Esophagus muscularis mucosa (tissue), 4 donors: ENCODE measurements at regions not wholly inside any gene's neighbourhood (a gene's known extent, or its start where the extent isn't known, plus 50 kb on each side); places are given as distances from the start of the nearest gene placed in this dataset.

Experiments
- DNase-seq: peaks from one replicate; pipeline ENCODE4 v3.0.0-alpha.2; 2017; ENCODE audit errors: extremely low spot score
- H3K27ac ChIP-seq, 4 donors: fragments of 200-600 bp; sonication (generic); replicated peaks in 1 of 4; 1 replicate in 3 of 4; 2 replicates in 1 of 4; pipeline ENCODE4 v1.5.1; 2016 to 2019; ENCODE audit warnings: mild to moderate bottlenecking in 1 of 4
- H3K27me3 ChIP-seq, 4 donors: fragments of 200-600 bp; sonication (generic); one replicate each; pipeline versions ENCODE4 v1.5.1 to v1.6.0; 2016 to 2019
- H3K36me3 ChIP-seq, 4 donors: fragments of 200-600 bp; sonication (generic); one replicate each; pipeline ENCODE4 v1.5.1; 2016 to 2019
- H3K4me1 ChIP-seq, 4 donors: fragments of 200-600 bp; sonication (generic); one replicate each; pipeline ENCODE4 v1.5.1; 2016 to 2019
- H3K4me3 ChIP-seq, 4 donors: fragments of 200-600 bp; sonication (generic); 1 replicate in 2 of 4; 2 replicates in 2 of 4; pipeline ENCODE4 v1.5.1; 2016 to 2019; ENCODE audit warnings: mild to moderate bottlenecking in 4 of 4, moderate library complexity in 1 of 4
- H3K9me3 ChIP-seq, 4 donors: fragments of 200-600 bp; sonication (generic); 1 replicate in 3 of 4; 2 replicates in 1 of 4; pipeline ENCODE4 v1.5.1; 2016 to 2019
- EP300 ChIP-seq: sonication (generic); formaldehyde crosslinking; IDR thresholded peaks from one replicate; pipeline ENCODE4 v1.6.1; 2017; ENCODE audit warnings: antibody characterized with exemption
- POLR2A ChIP-seq: fragments of 450-650 bp; IDR thresholded peaks from one replicate; pipeline ENCODE4 v1.6.1; 2017; ENCODE audit warnings: antibody characterized with exemption, moderate library complexity, mild to moderate bottlenecking, low read depth
- POLR2AphosphoS5 ChIP-seq, 2 donors: sonication (generic); formaldehyde crosslinking; IDR thresholded peaks; one replicate each; pipeline ENCODE4 v1.6.1; 2017; ENCODE audit warnings: antibody characterized with exemption in 2 of 2
- WGBS: methylation state at CpG from one replicate; pipeline ENCODE4 v1.1.5; 2018; 5-methylcytosine and 5-hydroxymethylcytosine counted together
- intact Hi-C: fragments of 100-400 bp; cut with DNase I; formaldehyde crosslinking; loops from one replicate; pipeline ENCODE4 v1.15.1; 2023
- TF ChIP-seq, protein P1 (sequence below), 3 experiments: fragments of 200-600 bp in 2 of 3; fragments of 450-650 bp in 1 of 3; sonication (generic) in 2 of 3; IDR thresholded peaks; one replicate each; pipeline ENCODE4 v1.5.1; 2017 to 2019; ENCODE audit warnings: antibody characterized with exemption in 3 of 3, mild to moderate bottlenecking in 2 of 3, moderate library complexity in 1 of 3

DNA sequence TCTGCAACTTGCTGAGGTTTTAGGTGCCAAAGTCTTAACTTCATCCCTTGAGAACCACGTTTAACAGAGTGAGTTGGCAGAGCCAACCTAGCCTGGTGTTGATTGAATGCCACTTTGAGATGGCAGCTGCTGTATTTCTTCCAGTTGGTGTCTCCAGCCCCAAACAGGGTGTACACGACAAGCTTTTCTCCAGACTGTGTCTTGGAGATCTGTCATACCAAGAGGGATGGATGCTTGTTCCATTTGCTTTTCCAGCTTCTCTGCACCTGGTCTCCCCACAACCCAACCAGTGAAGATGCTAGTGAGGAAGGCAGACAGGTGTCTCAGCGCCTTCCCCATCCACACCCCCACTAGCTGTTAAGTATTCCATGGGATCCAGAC lies 141.1 kb upstream of the HS3ST2 start:
- H3K9me3 ChIP-seq: no peaks in the 10 kb centered on the region
- H3K36me3 ChIP-seq: no peaks in the 10 kb centered on the region
- no peak overlapping the region for H3K4me3 ChIP-seq
- no peak for TF ChIP-seq POLR2A
- TF ChIP-seq, protein P1, sequence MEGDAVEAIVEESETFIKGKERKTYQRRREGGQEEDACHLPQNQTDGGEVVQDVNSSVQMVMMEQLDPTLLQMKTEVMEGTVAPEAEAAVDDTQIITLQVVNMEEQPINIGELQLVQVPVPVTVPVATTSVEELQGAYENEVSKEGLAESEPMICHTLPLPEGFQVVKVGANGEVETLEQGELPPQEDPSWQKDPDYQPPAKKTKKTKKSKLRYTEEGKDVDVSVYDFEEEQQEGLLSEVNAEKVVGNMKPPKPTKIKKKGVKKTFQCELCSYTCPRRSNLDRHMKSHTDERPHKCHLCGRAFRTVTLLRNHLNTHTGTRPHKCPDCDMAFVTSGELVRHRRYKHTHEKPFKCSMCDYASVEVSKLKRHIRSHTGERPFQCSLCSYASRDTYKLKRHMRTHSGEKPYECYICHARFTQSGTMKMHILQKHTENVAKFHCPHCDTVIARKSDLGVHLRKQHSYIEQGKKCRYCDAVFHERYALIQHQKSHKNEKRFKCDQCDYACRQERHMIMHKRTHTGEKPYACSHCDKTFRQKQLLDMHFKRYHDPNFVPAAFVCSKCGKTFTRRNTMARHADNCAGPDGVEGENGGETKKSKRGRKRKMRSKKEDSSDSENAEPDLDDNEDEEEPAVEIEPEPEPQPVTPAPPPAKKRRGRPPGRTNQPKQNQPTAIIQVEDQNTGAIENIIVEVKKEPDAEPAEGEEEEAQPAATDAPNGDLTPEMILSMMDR (IDR thresholded peaks at IDR 0.05): no peak
- no peak for TF ChIP-seq EP300
- TF ChIP-seq POLR2AphosphoS5 (IDR thresholded peaks at IDR 0.05): no peak
- DNase-seq: no peak
- H3K27me3 ChIP-seq: no peaks in the 10 kb centered on the region
- 55% methylated on average over 2 of the region's 3 CpGs for WGBS
- intact Hi-C loops: loop anchor here (10.0 kb wide), 1 partner anchor 1518 kb away; the partner anchor contains the start of genes DNAH3 and LDAF1
- peak overlapping the region in 2 of 4 donors; percentile 22 to 44 for H3K27ac ChIP-seq
- peaks cover 7 to 33% (median 22%) of the 10 kb centered on the region in 4 donors for H3K4me1 ChIP-seq

DNA sequence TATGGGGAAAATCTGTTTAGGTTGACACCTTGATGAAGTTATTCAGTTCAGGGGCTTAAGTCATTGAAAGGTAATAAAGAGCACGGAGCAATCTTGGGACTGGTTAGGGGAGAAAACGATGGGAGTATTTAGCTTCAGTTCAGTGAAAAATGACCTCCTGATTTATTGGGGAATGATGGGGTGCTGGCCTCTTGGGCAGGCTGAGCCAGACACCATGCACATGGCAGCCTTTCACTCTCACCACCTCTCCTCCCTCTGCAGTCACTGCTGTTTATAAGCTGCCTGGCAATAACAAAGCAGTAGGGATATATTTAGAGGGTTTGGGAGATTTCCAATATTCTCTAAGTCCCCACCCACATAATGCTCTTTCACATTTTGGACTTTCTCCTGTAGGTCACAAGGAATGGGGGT lies 140.5 kb upstream of the HS3ST2 start:
- H3K4me1 ChIP-seq: peaks cover 7 to 33% (median 22%) of the 10 kb centered on the region in 4 donors
- H3K27ac ChIP-seq: peak overlapping the region in 2 of 4 donors; percentile 22 to 44
- DNase-seq: no peak
- H3K4me3 ChIP-seq: no peak overlapping the region
- 31% methylated on average over 2 of the region's 2 CpGs for WGBS
- H3K36me3 ChIP-seq: no peaks in the 10 kb centered on the region
- H3K27me3 ChIP-seq: no peaks in the 10 kb centered on the region
- no peaks in the 10 kb centered on the region for H3K9me3 ChIP-seq
- no peak for TF ChIP-seq POLR2AphosphoS5 (IDR thresholded peaks at IDR 0.05)
- TF ChIP-seq EP300: no peak
- TF ChIP-seq, protein P1 (IDR thresholded peaks at IDR 0.05): no peak
- TF ChIP-seq POLR2A: no peak
- intact Hi-C loops: loop anchor here (10.0 kb wide), 1 partner anchor 1519 kb away; the partner anchor contains the start of genes DNAH3 and LDAF1

- H3K4me1 ChIP-seq: peaks cover 7 to 33% (median 22%) of the 10 kb centered on the region in 4 donors
- H3K27ac ChIP-seq: no peak overlapping the region
- H3K27me3 ChIP-seq: no peaks in the 10 kb centered on the region
- intact Hi-C loops: loop anchor here (10.0 kb wide), 1 partner anchor 1520 kb away; the partner anchor contains the start of genes DNAH3 and LDAF1
- H3K36me3 ChIP-seq: no peaks in the 10 kb centered on the region
- H3K9me3 ChIP-seq: no peaks in the 10 kb centered on the region
- no peak for DNase-seq
- H3K4me3 ChIP-seq: no peak overlapping the region
- 85% methylated on average over 3 of the region's 3 CpGs for WGBS
- no peak for TF ChIP-seq POLR2A
- TF ChIP-seq POLR2AphosphoS5 (IDR thresholded peaks at IDR 0.05): no peak
- TF ChIP-seq, protein P1 (IDR thresholded peaks at IDR 0.05): no peak
- TF ChIP-seq EP300: no peak
Observed at GRCh38 chr16:22674832-22675191, 139.2 kb upstream of the HS3ST2 start.

- Histone ChIP-seq H3K27me3 (no peaks in the 10 kb centered on the region), H3K27ac (no peak overlapping the region), H3K4me1 (peaks cover 7 to 35% (median 20%) of the 10 kb centered on the region in 4 donors), H3K9me3 (no peaks in the 10 kb centered on the region), H3K36me3 (no peaks in the 10 kb centered on the region), H3K4me3 (no peak overlapping the region)
- WGBS: 86% methylated on average over 4 of the region's 4 CpGs
- no peak for DNase-seq
- TF ChIP-seq, protein P1 (IDR thresholded peaks at IDR 0.05): no peak
- no peak for TF ChIP-seq POLR2AphosphoS5 (IDR thresholded peaks at IDR 0.05)
- TF ChIP-seq EP300: no peak
- no peak for TF ChIP-seq POLR2A
- intact Hi-C loops: loop anchor here (10.0 kb wide), 1 partner anchor 1521 kb away; the partner anchor contains the start of genes DNAH3 and LDAF1
Observed at GRCh38 chr16:22675745-22676540, 138.0 kb upstream of the HS3ST2 start.
